Fibroblast of pulmonary artery (primary cell): ENCODE measurements at regions not wholly inside any gene's neighbourhood (a gene's known extent, or its start where the extent isn't known, plus 50 kb on each side); places are given as distances from the start of the nearest gene placed in this dataset.
"Not testable (repeated sequence)": the region's sequence is repeated elsewhere in the genome, so short reads cannot be mapped to it uniquely, and the experiment has no call there.

Experiments
- DNase-seq: peaks from one replicate; pipeline ENCODE4 v3.0.0-alpha.2; 2010; ENCODE audit warnings: low read depth
- H3K4me3 ChIP-seq: replicated peaks from 2 replicates; pipeline ENCODE4 v1.5.1; 2011; ENCODE audit warnings: low read depth, mild to moderate bottlenecking, control low read depth, low read length, moderate library complexity
- CTCF ChIP-seq: IDR thresholded peaks from 2 replicates; pipeline ENCODE4 v1.5.1; 2011; ENCODE audit warnings: mild to moderate bottlenecking, control low read depth, low read length, inconsistent platforms; ENCODE audit errors: missing control alignments

GRCh38 chr12:5110345-5110744 is 66.7 kb downstream of the KCNA5 start:
- no peak overlapping the region for H3K4me3 ChIP-seq
- TF ChIP-seq CTCF, result no peak
- no peak for DNase-seq

DNA sequence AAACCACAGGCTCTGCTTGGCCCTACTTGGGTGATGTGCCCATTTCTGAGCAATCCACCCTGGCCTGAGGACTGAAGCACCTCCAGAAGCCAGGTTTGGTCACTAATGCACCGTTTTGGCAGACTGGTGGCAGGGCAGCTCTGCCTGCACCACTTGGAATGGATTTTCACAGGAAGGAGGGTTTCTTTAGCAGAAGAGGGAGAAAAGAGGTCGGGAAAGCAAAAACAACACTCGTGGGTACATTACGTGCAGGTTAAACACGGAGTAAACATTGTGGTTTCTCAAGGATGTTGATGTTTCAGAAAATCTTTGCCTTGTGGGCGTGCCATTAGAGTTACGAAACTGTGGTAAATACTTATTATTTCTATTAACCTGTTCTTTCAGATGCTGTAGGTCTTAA is 70.8 kb downstream of the KCNA5 start:
- TF ChIP-seq CTCF, result no peak
- no peak overlapping the region for H3K4me3 ChIP-seq
- no peak for DNase-seq

DNA sequence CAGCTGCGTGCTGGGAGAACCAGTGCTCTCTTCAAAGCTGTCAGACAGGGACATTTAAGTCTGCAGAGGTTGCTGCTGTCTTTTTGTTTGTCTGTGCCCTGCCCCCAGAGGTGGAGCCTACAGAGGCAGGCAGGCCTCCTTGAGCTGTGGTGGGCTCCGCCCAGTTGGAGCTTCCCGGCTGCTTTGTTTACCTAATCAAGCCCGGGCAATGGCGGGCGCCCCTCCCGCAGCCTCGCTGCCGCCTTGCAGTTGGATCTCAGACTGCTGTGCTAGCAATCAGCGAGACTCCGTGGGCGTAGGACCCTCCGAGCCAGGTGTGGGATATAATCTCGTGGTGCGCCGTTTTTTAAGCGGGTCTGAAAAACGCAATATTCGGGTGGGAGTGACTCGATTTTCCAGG is 78.1 kb downstream of the KCNA5 start:
- not testable (repeated sequence) for DNase-seq, H3K4me3 ChIP-seq

- not testable (repeated sequence) for H3K4me3 ChIP-seq, DNase-seq
These were observed 78.7 kb downstream of the KCNA5 start for GRCh38 chr12:5122256-5122831.

DNA sequence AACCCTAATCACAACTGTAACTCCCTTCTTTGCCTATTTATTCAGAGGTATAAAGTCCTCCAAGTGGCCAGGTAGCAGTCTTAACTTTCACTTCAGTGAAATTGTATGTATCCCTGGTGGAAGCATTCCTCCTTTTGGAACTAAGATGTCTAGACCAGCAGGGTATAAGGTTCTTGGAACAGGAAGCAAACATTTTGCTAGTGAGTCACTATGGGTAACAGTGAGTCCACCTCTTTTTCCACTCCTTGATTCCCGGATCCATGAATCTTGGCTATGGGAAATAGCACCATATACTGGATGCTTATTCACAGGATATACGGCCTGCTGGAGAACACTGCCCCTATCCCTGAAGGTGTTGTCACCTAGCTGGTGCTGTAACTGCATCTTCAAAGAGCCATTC is 80.2 kb downstream of the KCNA5 start:
- DNase-seq, result no peak
- no peak overlapping the region for H3K4me3 ChIP-seq
- no peak for TF ChIP-seq CTCF

DNA sequence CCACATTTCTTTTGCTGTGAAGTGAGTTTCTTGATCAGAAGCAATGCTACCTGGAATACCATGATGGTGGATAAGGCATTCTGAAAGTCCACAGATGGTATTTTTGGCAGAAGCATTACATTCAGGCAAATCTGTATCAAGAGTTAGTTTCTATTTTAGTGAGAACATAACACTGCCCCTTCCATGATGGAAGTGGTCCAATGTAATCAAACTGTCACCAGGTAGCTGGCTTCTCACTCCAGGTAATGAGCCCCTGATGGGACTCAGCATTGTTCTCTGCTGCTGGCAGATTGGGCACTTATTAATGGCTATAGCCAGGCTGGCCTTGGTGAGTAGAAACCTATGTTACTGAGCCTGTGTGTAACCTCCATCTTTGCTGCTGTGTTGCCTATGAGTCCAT is 80.7 kb downstream of the KCNA5 start:
- TF ChIP-seq CTCF, result no peak
- no peak for DNase-seq
- H3K4me3 ChIP-seq, result no peak overlapping the region

DNA sequence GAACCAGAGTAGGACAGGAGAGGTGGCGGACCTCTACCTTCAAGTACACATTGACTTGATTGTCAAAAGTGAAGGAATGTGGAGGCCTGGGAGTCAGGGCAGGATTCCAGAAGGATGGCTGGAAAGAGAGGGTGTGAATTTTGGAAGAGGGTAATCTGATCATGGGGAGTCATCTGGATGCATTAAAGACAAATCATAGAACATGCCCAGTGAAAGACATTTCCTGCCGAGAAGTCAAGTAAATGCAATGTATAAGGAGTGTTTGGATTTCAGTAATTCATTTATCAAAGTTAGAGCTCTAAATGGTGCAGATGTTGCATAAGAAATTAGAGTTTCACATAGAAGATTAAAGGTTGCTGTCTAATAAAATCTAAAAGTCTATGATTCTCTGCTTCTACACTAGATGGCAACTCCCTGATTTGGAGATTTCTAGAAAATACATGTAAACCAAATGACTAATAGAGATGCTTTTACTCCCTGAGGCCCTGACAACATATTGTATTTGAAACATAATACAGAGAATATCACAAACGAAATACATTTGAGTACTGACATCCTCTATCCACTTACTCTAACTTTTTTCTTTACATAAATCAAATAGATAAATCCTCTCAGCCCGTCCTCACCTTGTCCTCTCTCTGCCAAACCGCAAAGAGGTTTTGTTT is 91.3 kb downstream of the KCNA5 start:
- TF ChIP-seq CTCF, result no peak
- H3K4me3 ChIP-seq, result no peak overlapping the region
- DNase-seq, result no peak

DNA sequence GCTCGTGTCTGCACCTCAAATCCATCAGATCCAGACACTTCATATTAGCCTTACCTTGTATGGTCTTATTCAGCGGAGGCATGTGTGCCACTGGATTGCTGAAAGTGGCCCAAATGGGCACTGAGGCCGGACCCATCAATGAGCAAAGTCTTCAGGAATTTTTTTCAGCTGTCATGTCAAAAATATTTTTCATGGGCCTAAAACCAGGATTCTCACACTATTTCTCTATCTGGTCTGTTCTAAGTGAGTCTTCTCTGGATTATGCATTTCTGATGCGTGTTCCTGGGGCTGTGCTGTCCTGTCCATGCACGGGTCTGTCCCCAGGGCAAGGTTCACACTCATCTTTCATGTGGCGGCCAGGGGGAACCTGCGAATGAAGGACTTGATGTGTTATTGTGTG is 94.6 kb downstream of the KCNA5 start:
- TF ChIP-seq CTCF, result no peak
- DNase-seq, result no peak

More for the DNA sequence above, 94.6 kb downstream of the KCNA5 start:
- no peak overlapping the region for H3K4me3 ChIP-seq
